Osteocyte (in vitro differentiated cells): ENCODE measurements at regions not wholly inside any gene's neighbourhood (a gene's known extent, or its start where the extent isn't known, plus 50 kb on each side); places are given as distances from the start of the nearest gene placed in this dataset.
"Not testable (repeated sequence)": the region's sequence is repeated elsewhere in the genome, so short reads cannot be mapped to it uniquely, and the experiment has no call there.

Source experiments
- DNase-seq: peaks from one replicate; pipeline ENCODE4 v3.0.0; 2021; ENCODE audit warnings: mixed read lengths; ENCODE audit not compliant: unreplicated experiment; ENCODE audit errors: extremely low spot score
- H3K27ac Mint-ChIP-seq: one replicate; pipeline ENCODE4 v1.8.0; 2021; ENCODE audit warnings: mild to moderate bottlenecking, mixed read lengths; ENCODE audit not compliant: unreplicated experiment
- H3K27me3 Mint-ChIP-seq: one replicate; pipeline ENCODE4 v1.8.0; 2021; ENCODE audit warnings: mixed read lengths; ENCODE audit not compliant: unreplicated experiment
- H3K36me3 Mint-ChIP-seq: one replicate; pipeline ENCODE4 v1.8.0; 2021; ENCODE audit warnings: mixed read lengths; ENCODE audit not compliant: unreplicated experiment
- H3K4me1 Mint-ChIP-seq: one replicate; pipeline ENCODE4 v1.8.0; 2021; ENCODE audit warnings: mixed read lengths; ENCODE audit not compliant: unreplicated experiment
- H3K4me3 Mint-ChIP-seq: one replicate; pipeline ENCODE4 v1.8.0; 2021; ENCODE audit warnings: mild to moderate bottlenecking, moderate library complexity, mixed read lengths; ENCODE audit not compliant: unreplicated experiment
- H3K9me3 Mint-ChIP-seq: one replicate; pipeline ENCODE4 v1.8.0; 2021; ENCODE audit warnings: mixed read lengths; ENCODE audit not compliant: unreplicated experiment
- TF ChIP-seq, protein P1 (sequence below): fragments of 200-600 bp; sonication (generic); IDR thresholded peaks from 2 replicates; pipeline ENCODE4 v1.5.0; 2021; ENCODE audit warnings: antibody characterized with exemption, mild to moderate bottlenecking, moderate library complexity

DNA sequence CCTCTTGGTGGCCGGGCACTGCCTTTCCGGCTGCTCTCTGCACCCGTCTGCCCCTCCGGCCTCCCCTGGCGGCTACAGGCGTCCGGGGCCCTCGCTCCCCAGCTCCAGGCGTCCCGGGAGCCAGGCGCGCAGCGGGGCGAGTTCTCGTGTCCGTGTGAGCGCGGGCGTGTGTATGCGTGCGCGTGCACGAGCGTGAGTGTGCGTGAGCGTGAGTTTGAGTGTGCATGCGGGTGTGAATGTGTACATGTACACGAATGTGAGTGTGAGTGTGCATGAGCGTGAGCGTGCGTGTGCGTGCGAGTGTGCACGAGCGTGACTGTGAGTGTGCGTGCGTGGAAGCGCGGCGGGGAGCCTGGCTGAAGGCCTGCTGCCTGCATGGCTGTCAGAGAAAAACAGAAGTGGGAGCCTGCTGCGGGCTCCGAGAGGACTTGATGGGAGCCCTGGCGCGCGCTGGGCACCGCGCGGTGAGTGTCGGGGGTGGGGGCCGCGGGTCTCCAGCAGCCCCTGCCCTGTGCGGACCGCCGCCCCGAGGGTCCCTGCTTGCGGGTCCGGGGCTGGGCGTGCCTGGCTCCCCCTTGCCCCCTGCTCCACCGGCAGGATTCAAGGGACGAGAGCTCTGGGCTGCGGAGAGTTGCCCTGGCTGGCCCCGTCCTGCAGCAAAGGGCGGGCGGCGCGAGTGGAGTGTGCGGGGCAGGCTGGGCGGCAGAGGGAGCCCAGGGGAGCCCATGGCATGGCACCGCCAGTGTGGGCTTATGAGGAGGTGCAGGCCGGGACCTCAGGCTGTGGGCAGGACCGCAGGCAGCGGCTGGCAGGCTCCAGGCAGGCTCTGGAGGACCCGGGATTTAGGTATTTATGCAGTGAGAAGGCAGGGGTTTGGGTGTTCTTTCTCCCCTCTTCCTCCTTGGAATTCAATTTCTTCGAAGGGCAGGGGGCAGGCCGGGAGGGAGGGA lies 75.8 kb upstream of the EN2 start:
- TF ChIP-seq, protein P1, sequence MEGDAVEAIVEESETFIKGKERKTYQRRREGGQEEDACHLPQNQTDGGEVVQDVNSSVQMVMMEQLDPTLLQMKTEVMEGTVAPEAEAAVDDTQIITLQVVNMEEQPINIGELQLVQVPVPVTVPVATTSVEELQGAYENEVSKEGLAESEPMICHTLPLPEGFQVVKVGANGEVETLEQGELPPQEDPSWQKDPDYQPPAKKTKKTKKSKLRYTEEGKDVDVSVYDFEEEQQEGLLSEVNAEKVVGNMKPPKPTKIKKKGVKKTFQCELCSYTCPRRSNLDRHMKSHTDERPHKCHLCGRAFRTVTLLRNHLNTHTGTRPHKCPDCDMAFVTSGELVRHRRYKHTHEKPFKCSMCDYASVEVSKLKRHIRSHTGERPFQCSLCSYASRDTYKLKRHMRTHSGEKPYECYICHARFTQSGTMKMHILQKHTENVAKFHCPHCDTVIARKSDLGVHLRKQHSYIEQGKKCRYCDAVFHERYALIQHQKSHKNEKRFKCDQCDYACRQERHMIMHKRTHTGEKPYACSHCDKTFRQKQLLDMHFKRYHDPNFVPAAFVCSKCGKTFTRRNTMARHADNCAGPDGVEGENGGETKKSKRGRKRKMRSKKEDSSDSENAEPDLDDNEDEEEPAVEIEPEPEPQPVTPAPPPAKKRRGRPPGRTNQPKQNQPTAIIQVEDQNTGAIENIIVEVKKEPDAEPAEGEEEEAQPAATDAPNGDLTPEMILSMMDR: no peak
- H3K4me3 Mint-ChIP-seq: no peak overlapping the region
- H3K27me3 Mint-ChIP-seq: peaks cover 72% of the 10 kb centered on the region
- H3K27ac Mint-ChIP-seq: no peak overlapping the region
- peaks cover 10% of the 10 kb centered on the region for H3K4me1 Mint-ChIP-seq
- no peak for DNase-seq
- no peaks in the 10 kb centered on the region for H3K9me3 Mint-ChIP-seq
- no peaks in the 10 kb centered on the region for H3K36me3 Mint-ChIP-seq

GRCh38 chr7:155382802-155383171 lies 75.1 kb upstream of the EN2 start:
- no peak overlapping the region for H3K27ac Mint-ChIP-seq
- H3K4me1 Mint-ChIP-seq: peaks cover 4% of the 10 kb centered on the region
- DNase-seq: no peak
- TF ChIP-seq, protein P1: no peak
- H3K27me3 Mint-ChIP-seq: peaks cover 66% of the 10 kb centered on the region
- H3K4me3 Mint-ChIP-seq: no peak overlapping the region
- H3K9me3 Mint-ChIP-seq: no peaks in the 10 kb centered on the region
- H3K36me3 Mint-ChIP-seq: no peaks in the 10 kb centered on the region

DNA sequence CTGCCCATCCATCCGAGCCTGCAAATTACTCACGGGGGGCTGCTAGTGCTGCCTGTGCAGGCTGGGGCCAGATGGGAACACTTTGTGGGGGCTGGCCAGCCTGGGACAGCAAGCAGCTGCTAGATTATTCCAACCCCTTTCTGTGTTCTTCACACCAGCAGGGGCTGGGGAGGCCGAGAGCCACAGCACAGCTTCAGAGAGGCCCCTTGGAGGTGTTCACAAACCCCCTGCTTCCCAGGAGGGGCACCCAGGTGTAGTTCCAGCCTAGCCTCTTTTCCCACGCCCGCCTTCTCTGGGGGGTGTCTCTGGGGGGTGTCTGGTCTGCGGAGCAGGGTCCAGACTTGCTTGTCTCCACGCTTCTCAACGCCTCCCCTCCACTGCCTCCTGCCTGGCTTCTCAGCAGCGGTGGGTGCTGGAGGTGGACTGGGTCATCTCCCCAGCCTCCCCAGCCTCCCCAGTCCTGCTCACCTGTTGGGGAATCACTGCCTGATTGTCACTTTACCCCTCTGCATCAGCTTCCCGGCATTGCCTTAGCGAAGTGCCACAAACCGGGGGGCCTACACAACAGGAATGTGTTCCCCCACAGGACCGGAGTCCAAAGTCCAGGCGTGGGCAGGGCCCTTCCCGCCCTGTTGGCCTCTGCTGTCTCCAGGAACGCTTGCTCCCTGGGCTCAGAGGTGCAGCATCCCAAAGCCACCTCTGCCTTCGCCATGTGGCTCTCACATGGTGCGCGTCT lies 74.0 kb upstream of the EN2 start:
- H3K4me3 Mint-ChIP-seq: no peak overlapping the region
- no peak for DNase-seq
- TF ChIP-seq, protein P1: no peak
- H3K9me3 Mint-ChIP-seq: no peaks in the 10 kb centered on the region
- peaks cover 58% of the 10 kb centered on the region for H3K27me3 Mint-ChIP-seq
- H3K4me1 Mint-ChIP-seq: peaks cover 2% of the 10 kb centered on the region
- H3K36me3 Mint-ChIP-seq: no peaks in the 10 kb centered on the region
- H3K27ac Mint-ChIP-seq: no peak overlapping the region

DNA sequence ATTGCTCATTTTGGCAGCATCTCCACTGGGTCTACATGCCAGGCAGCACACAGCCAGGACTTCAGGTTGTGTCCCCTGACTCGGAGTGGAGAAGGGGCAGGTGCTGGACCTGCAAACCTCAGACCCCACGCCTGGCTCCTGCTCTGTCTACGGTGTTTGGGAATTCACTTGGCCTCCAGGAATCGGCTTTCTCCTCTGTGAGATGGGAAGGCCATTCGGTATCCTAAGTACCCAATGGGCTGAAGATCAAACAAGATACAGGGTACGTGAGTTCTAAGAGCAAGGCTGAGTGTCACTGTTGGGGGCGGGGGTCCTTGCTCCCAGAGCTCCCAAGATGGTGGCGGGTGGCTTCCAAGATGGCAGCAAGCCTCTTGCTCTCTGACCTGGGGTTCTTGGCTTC lies 73.2 kb upstream of the EN2 start:
- TF ChIP-seq, protein P1: no peak
- peaks cover 52% of the 10 kb centered on the region for H3K27me3 Mint-ChIP-seq

DNA sequence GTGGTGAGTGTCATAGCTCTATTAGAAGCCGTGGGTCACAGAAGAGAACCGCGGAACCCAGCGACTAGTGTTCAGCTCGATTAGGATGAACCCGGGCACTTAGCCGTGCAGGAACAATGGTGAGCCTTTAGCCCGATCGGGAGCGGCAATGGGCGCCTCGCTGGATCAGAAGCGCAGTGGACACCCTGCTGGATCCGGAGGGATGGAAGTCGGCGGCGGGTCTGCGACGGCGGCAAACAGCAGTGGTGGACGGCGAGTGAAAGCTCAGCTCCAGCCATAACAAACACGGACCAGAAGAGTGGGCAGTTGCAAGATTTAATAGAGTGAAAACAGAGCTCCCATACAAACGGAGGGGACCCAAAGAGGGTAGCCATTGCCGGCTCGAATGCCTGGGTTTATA lies 72.7 kb upstream of the EN2 start:
- not testable (repeated sequence) for H3K27ac Mint-ChIP-seq, H3K4me1 Mint-ChIP-seq, H3K9me3 Mint-ChIP-seq, H3K36me3 Mint-ChIP-seq, DNase-seq, H3K4me3 Mint-ChIP-seq
- H3K27me3 Mint-ChIP-seq: peaks cover 51% of the 10 kb centered on the region

More for the DNA sequence above, 73.2 kb upstream of the EN2 start:
- H3K9me3 Mint-ChIP-seq: no peaks in the 10 kb centered on the region
- peaks cover 2% of the 10 kb centered on the region for H3K4me1 Mint-ChIP-seq
- no peak for DNase-seq
- H3K36me3 Mint-ChIP-seq: no peaks in the 10 kb centered on the region
- H3K27ac Mint-ChIP-seq: no peak overlapping the region
- no peak overlapping the region for H3K4me3 Mint-ChIP-seq
